ENCODE measurements at regions not wholly inside any gene's neighbourhood (a gene's known extent, or its start where the extent isn't known, plus 50 kb on each side); places are given as distances from the start of the nearest gene placed in this dataset.

- DNase-seq: no peak
These were observed 69.1 kb upstream of the PTER start for GRCh38 chr10:16367621-16368292.

GRCh38 chr10:16381083-16381482, 55.7 kb upstream of the PTER start:
- DNase-seq: no peak

- DNase-seq: peak; percentile 8
These were observed 52.8 kb upstream of the PTER start for GRCh38 chr10:16384021-16384420.

GRCh38 chr10:16386855-16387254, 50.0 kb upstream of the PTER start:
- no peak for DNase-seq

Measured in hindlimb muscle (tissue), 1 donor.